Right lobe of liver (tissue), 4 donors: ENCODE measurements at regions not wholly inside any gene's neighbourhood (a gene's known extent, or its start where the extent isn't known, plus 50 kb on each side); places are given as distances from the start of the nearest gene placed in this dataset.
"Not testable (repeated sequence)": the region's sequence is repeated elsewhere in the genome, so short reads cannot be mapped to it uniquely, and the experiment has no call there.

Experiments used
- POLR2A ChIP-seq: fragments of 450-650 bp; IDR thresholded peaks from one replicate; pipeline ENCODE4 v1.6.1; 2017; ENCODE audit warnings: antibody characterized with exemption, mild to moderate bottlenecking
- TF ChIP-seq, protein P1 (sequence below), 4 donors: fragments of 200-600 bp in 3 of 4; fragments of 450-650 bp in 1 of 4; IDR thresholded peaks; one replicate each; pipeline versions ENCODE4 v1.5.1 to v1.8.0; 2016 to 2022; ENCODE audit warnings: antibody characterized with exemption in 4 of 4, mild to moderate bottlenecking in 2 of 4
- donor health status: DM: no; HTN: no; CAD: no.
- donor health status: DM: no; HTN: no; CAD: no.
- donor health status: DM: no; HTN: yes; CAD: no.

DNA sequence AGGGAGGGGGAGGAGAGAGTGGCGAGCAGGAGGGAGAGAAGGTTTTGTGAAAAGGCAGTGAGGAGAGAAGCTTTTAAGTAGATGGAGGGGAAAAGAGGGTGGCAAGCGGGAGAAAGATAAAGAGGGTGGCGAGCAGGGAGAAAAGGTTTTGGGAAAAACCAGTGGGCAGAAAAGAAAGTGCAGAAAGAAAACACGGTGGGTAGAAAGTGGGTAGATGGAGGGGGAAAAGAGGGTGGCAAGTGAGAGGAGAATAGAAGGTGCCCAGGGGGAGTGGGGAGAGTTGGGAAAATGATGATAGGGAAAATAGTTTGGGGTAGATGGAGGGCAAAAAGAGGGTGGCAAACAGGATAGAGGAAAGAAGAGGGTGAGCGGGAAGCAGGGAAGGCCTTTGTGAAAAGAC is 69.1 kb upstream of the THOC3 start:
- TF ChIP-seq, protein P1, sequence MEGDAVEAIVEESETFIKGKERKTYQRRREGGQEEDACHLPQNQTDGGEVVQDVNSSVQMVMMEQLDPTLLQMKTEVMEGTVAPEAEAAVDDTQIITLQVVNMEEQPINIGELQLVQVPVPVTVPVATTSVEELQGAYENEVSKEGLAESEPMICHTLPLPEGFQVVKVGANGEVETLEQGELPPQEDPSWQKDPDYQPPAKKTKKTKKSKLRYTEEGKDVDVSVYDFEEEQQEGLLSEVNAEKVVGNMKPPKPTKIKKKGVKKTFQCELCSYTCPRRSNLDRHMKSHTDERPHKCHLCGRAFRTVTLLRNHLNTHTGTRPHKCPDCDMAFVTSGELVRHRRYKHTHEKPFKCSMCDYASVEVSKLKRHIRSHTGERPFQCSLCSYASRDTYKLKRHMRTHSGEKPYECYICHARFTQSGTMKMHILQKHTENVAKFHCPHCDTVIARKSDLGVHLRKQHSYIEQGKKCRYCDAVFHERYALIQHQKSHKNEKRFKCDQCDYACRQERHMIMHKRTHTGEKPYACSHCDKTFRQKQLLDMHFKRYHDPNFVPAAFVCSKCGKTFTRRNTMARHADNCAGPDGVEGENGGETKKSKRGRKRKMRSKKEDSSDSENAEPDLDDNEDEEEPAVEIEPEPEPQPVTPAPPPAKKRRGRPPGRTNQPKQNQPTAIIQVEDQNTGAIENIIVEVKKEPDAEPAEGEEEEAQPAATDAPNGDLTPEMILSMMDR (IDR thresholded peaks at IDR 0.05), result not testable (repeated sequence)
- not testable (repeated sequence) for TF ChIP-seq POLR2A
